SK-N-SH (cell line): ENCODE measurements at regions not wholly inside any gene's neighbourhood (a gene's known extent, or its start where the extent isn't known, plus 50 kb on each side); places are given as distances from the start of the nearest gene placed in this dataset.

Experiments used
- CTCF ChIA-PET: fragments of 300-600, 350-600 bp; formaldehyde crosslinking; extraction: SDS; loops from one replicate; lab custom pipeline; 2021; lab: Yijun Ruan, JAX
- POLR2A ChIA-PET: fragments of 350-600 bp; sonication (Branson Sonifier 250); formaldehyde crosslinking; extraction: SDS; loops from one replicate; lab custom pipeline; 2020; ENCODE audit warnings: antibody characterized with exemption, inconsistent platforms; lab: Yijun Ruan, JAX
- DNase-seq: peaks from one replicate; pipeline ENCODE4 v3.0.0; 2012
- H2AFZ ChIP-seq: fragments of 200-600 bp; sonication (generic); 2 replicates; pipeline ENCODE4 v1.8.1; 2016; ENCODE audit warnings: antibody characterized with exemption, mild to moderate bottlenecking, low read depth
- H3F3A ChIP-seq: fragments of 200-600 bp; sonication (generic); replicated peaks from 2 replicates; pipeline ENCODE3; 2016; ENCODE audit warnings: antibody characterized with exemption, mild to moderate bottlenecking; ENCODE audit not compliant: insufficient read depth
- H3K27ac ChIP-seq, 2 experiments: fragments of 200-500 bp in 1 of 2; fragments of 200-600 bp in 1 of 2; sonication (Bioruptor generic) in 1 of 2; sonication (generic), shearing (Covaris generic) in 1 of 2; 2 replicates each; pipeline versions ENCODE4 v1.5.1 to v1.6.1; 2014 to 2016; ENCODE audit warnings: low read depth in 2 of 2, inconsistent platforms in 1 of 2, low read length in 1 of 2, mild to moderate bottlenecking in 1 of 2, mixed read lengths in 1 of 2
- H3K27me3 ChIP-seq: fragments of 200-600 bp; sonication (generic), shearing (Covaris generic); 2 replicates; pipeline ENCODE4 v1.6.1; 2016; ENCODE audit warnings: mixed run types; ENCODE audit not compliant: insufficient read depth
- H3K36me3 ChIP-seq, 2 experiments: fragments of 200-500 bp in 1 of 2; fragments of 200-600 bp in 1 of 2; sonication (Bioruptor generic) in 1 of 2; sonication (generic) in 1 of 2; replicated peaks in 1 of 2; 2 replicates each; pipeline versions ENCODE3 to v1.5.1; 2014 to 2016; ENCODE audit warnings: low read length in 1 of 2, mild to moderate bottlenecking in 1 of 2; ENCODE audit not compliant: insufficient read depth in 2 of 2, control insufficient read depth in 1 of 2
- H3K4me1 ChIP-seq, 2 experiments: fragments of 200-500 bp in 1 of 2; fragments of 200-600 bp in 1 of 2; sonication (Bioruptor generic) in 1 of 2; sonication (generic), shearing (Covaris generic) in 1 of 2; 2 replicates each; pipeline versions ENCODE4 v1.5.1 to v1.6.1; 2014 to 2016; ENCODE audit warnings: low read depth in 1 of 2, low read length in 1 of 2, mixed run types in 1 of 2; ENCODE audit not compliant: insufficient read depth in 2 of 2, control insufficient read depth in 1 of 2
- H3K4me2 ChIP-seq: fragments of 200-600 bp; sonication (generic), shearing (Covaris generic); 2 replicates; pipeline ENCODE4 v1.6.1; 2017; ENCODE audit warnings: mixed run types
- H3K4me3 ChIP-seq, 2 experiments: fragments of 200-500 bp in 1 of 2; fragments of 200-600 bp in 1 of 2; sonication (Bioruptor generic) in 1 of 2; sonication (generic), shearing (Covaris generic) in 1 of 2; 2 replicates each; pipeline versions ENCODE4 v1.5.1 to v1.8.1; 2014 to 2016; ENCODE audit warnings: low read depth in 2 of 2, inconsistent platforms in 1 of 2, low read length in 1 of 2, mild to moderate bottlenecking in 1 of 2, mixed read lengths in 1 of 2, moderate library complexity in 1 of 2
- H3K79me2 ChIP-seq: fragments of 200-600 bp; sonication (generic); 2 replicates; pipeline ENCODE4 v1.8.1; 2017; ENCODE audit warnings: mild to moderate bottlenecking; ENCODE audit not compliant: insufficient read depth
- H3K9ac ChIP-seq: fragments of 200-600 bp; sonication (generic); 2 replicates; pipeline ENCODE4 v1.6.1; 2017; ENCODE audit warnings: mixed run types
- H3K9me2 ChIP-seq: fragments of 200-600 bp; sonication (generic); 2 replicates; pipeline ENCODE4 v1.6.1; 2017; ENCODE audit warnings: mixed run types
- H3K9me3 ChIP-seq: fragments of 200-600 bp; sonication (generic); 2 replicates; pipeline ENCODE4 v1.6.1; 2017; ENCODE audit warnings: mixed run types, mild to moderate bottlenecking, moderate library complexity
- H4K20me1 ChIP-seq: fragments of 200-600 bp; sonication (generic); 2 replicates; pipeline ENCODE4 v1.6.1; 2017; ENCODE audit warnings: mild to moderate bottlenecking, mixed run types; ENCODE audit not compliant: insufficient read depth
- CHD2 ChIP-seq: fragments of 150-350 bp; IDR thresholded peaks from 2 replicates; pipeline ENCODE4 v1.6.1; 2018; ENCODE audit warnings: low read length; ENCODE audit not compliant: partially characterized antibody
- CTCF ChIP-seq: fragments of 200-600 bp; sonication (generic); IDR thresholded peaks from 2 replicates; pipeline ENCODE4 v1.6.1; 2017; ENCODE audit warnings: antibody characterized with exemption, mild to moderate bottlenecking, moderate library complexity
- ELF1 ChIP-seq: IDR thresholded peaks from 2 replicates; pipeline ENCODE4 v1.4.0; 2012
- EP300 ChIP-seq, 2 experiments: IDR thresholded peaks; 2 replicates each; pipeline versions ENCODE4 v1.4.0 to v1.6.1; 2012; ENCODE audit warnings: borderline replicate concordance in 1 of 2, low read depth in 1 of 2, low read length in 1 of 2
- FOXJ3 ChIP-seq: sonication (generic); formaldehyde crosslinking; IDR thresholded peaks from 2 replicates; pipeline ENCODE4 v1.5.1; 2020; ENCODE audit warnings: mild to moderate bottlenecking, missing genetic modification reagents
- IRF3 ChIP-seq: fragments of 150-350 bp; IDR thresholded peaks from 2 replicates; pipeline ENCODE4 v1.6.1; 2016; ENCODE audit warnings: mild to moderate bottlenecking, low read depth, low read length
- JUND ChIP-seq: IDR thresholded peaks from 2 replicates; pipeline ENCODE4 v1.4.0; 2012
- MAX ChIP-seq: IDR thresholded peaks from 2 replicates; pipeline ENCODE4 v1.4.0; 2012; ENCODE audit warnings: low read depth
- MEF2A ChIP-seq: IDR thresholded peaks from 2 replicates; pipeline ENCODE4 v1.4.0; 2012; ENCODE audit warnings: low read depth, borderline replicate concordance
- MXI1 ChIP-seq: IDR thresholded peaks from 2 replicates; pipeline ENCODE4 v1.6.1; 2012; ENCODE audit warnings: mild to moderate bottlenecking, low read depth, low read length, improper control_type of control experiment
- NFIC ChIP-seq: IDR thresholded peaks from 2 replicates; pipeline ENCODE4 v1.4.0; 2012; ENCODE audit warnings: borderline replicate concordance
- PBX3 ChIP-seq: IDR thresholded peaks from 2 replicates; pipeline ENCODE4; 2012
- RCOR1 ChIP-seq: fragments of 150-350 bp; IDR thresholded peaks from 2 replicates; pipeline ENCODE4 v1.6.1; 2017; ENCODE audit warnings: antibody characterized with exemption, low read length
- REST ChIP-seq: IDR thresholded peaks from 2 replicates; pipeline ENCODE4 v1.6.1; 2012; ENCODE audit warnings: mild to moderate bottlenecking, low read depth, low read length, moderate library complexity
- TCF12 ChIP-seq: IDR thresholded peaks from 2 replicates; pipeline ENCODE4 v1.4.0; 2012
- TEAD4 ChIP-seq: IDR thresholded peaks from 2 replicates; pipeline ENCODE4 v1.4.0; 2012; ENCODE audit warnings: mild to moderate bottlenecking, borderline replicate concordance; ENCODE audit not compliant: insufficient read depth
- USF2 ChIP-seq: fragments of 150-350 bp; IDR thresholded peaks from 2 replicates; pipeline ENCODE4 v1.6.1; 2017; ENCODE audit warnings: antibody characterized with exemption, low read length, low read depth, borderline replicate concordance
- YY1 ChIP-seq: IDR thresholded peaks from 2 replicates; pipeline ENCODE4 v1.4.0; 2012; ENCODE audit warnings: low read depth, mild to moderate bottlenecking
- WGBS: methylation state at CpG from one replicate; pipeline ENCODE4 v1.1.6; 2017; ENCODE audit warnings: low lambda C conversion rate; 5-methylcytosine and 5-hydroxymethylcytosine counted together

GRCh38 chr13:73677048-73677601 is 457.1 kb downstream of the KLF12 start:
- Histone ChIP-seq H3K9me3 (no peaks in the 10 kb centered on the region), H3K4me1 (peaks cover 0 to 16% of the 10 kb centered on the region in 2 experiments; a peak in 2 of 4 replicates), H3K27ac (peak overlapping the region; percentile 29 to 47; a peak in 3 of 4 replicates), H3K9ac (no peak overlapping the region), H3K4me3 (no peak overlapping the region), H3K36me3 (no peaks in the 10 kb centered on the region), H3K79me2 (no peaks in the 10 kb centered on the region), H3K4me2 (peak overlapping the region; percentile 17; the same call in 1 of the 2 replicates), H3K9me2 (no peaks in the 10 kb centered on the region), H4K20me1 (no peaks in the 10 kb centered on the region), H3K27me3 (no peaks in the 10 kb centered on the region), H3F3A (no peaks in the 10 kb centered on the region), H2AFZ (no peak overlapping the region)
- no peak for TF ChIP-seq MAX
- no peak for DNase-seq
- 57% methylated on average over 4 of the region's 4 CpGs for whole genome bisulfite sequencing
- POLR2A ChIA-PET, result no interaction called here
- CTCF ChIA-PET, result interaction anchor here (0.9 kb wide), 1 partner anchor 11 kb away, joined by 5 read pairs; no protein-coding TSS in a partner anchor

GRCh38 chr13:73676550-73677047 is 457.6 kb downstream of the KLF12 start:
- ChIA-PET CTCF (interaction anchor here (0.9 kb wide), 1 partner anchor 10 kb away, joined by 5 read pairs; no protein-coding TSS in a partner anchor), POLR2A (no interaction called here)
- no peaks in the 10 kb centered on the region for H3K27me3 ChIP-seq
- no peaks in the 10 kb centered on the region for H3K9me3 ChIP-seq
- no peaks in the 10 kb centered on the region for H4K20me1 ChIP-seq
- no peaks in the 10 kb centered on the region for H3K79me2 ChIP-seq
- H2AFZ ChIP-seq, result no peak overlapping the region
- H3K9ac ChIP-seq, result no peak overlapping the region
- no peaks in the 10 kb centered on the region for H3K9me2 ChIP-seq
- DNase-seq, result no peak
- no peak overlapping the region for H3K4me3 ChIP-seq
- peaks cover 0 to 16% of the 10 kb centered on the region in 2 experiments; a peak in 2 of 4 replicates for H3K4me1 ChIP-seq
- no peaks in the 10 kb centered on the region for H3K36me3 ChIP-seq
- WGBS, result 78% methylated on average over 2 of the region's 2 CpGs
- no peaks in the 10 kb centered on the region for H3F3A ChIP-seq
- H3K4me2 ChIP-seq, result peak overlapping the region; percentile 17; the same call in 1 of the 2 replicates
- H3K27ac ChIP-seq, result no peak overlapping the region; a peak in 1 of 4 replicates
- TF ChIP-seq NFIC, result no peak
- TF ChIP-seq TEAD4, result no peak
- no peak for TF ChIP-seq MAX
- TF ChIP-seq FOXJ3 (CRISPR knock-in tag), result no peak
- no peak for TF ChIP-seq YY1
- TF ChIP-seq JUND, result no peak
- TF ChIP-seq RCOR1, result no peak
- no peak for TF ChIP-seq CTCF
- no peak for TF ChIP-seq MXI1
- TF ChIP-seq IRF3, result no peak
- no peak for TF ChIP-seq MEF2A
- no peak for TF ChIP-seq PBX3
- no peak for TF ChIP-seq USF2
- TF ChIP-seq ELF1, result no peak
- TF ChIP-seq EP300 (IDR thresholded peaks at IDR 0.05; ENCODE audit: borderline replicate concordance in 1 of 2, low read depth in 1 of 2, low read length in 1 of 2), result no peak
- TF ChIP-seq REST, result no peak
- TF ChIP-seq CHD2, result no peak
- TF ChIP-seq TCF12, result no peak
